GM12892 (cell line): ENCODE measurements at regions not wholly inside any gene's neighbourhood (a gene's known extent, or its start where the extent isn't known, plus 50 kb on each side); places are given as distances from the start of the nearest gene placed in this dataset.

ENCODE experiments used
- POLR2A ChIP-seq: IDR thresholded peaks from 2 replicates; pipeline ENCODE4 v1.6.1; 2011; ENCODE audit warnings: low read depth, low read length, control low read depth
- POLR2AphosphoS5 ChIP-seq: IDR thresholded peaks from 2 replicates; pipeline ENCODE4 v1.6.1; 2011; ENCODE audit warnings: low read depth, low read length, control low read depth
- TAF1 ChIP-seq: IDR thresholded peaks from 2 replicates; pipeline ENCODE4 v1.6.1; 2011; ENCODE audit warnings: low read depth, mild to moderate bottlenecking, control low read depth, low read length, borderline replicate concordance

GRCh38 chr16:85363427-85363826 lies 249.7 kb upstream of the GSE1 start:
- TF ChIP-seq POLR2AphosphoS5 (no peak), TAF1 (no peak), POLR2A (no peak)
